ENCODE measurements at regions not wholly inside any gene's neighbourhood (a gene's known extent, or its start where the extent isn't known, plus 50 kb on each side); places are given as distances from the start of the nearest gene placed in this dataset.

DNA sequence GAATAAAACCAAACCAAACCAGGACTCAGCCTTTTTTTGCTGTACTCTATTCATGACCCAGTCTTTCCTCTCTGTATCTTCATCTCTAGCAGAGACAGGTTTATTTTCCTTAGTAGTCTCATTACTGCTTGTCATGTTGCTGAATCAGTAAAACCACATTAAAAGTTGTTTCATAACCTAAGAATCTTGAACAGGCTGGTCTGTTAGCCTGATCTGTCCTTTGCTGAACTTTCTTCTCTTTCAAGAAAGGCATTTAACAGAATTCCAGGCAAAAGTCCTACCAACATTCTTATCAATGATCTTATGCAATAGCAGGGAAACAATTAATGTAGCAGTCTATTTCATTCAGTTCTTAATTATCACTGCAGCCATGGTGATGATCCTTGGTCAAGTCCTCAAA is 197.7 kb downstream of the CASP12 start:
- TF ChIP-seq, protein P1, sequence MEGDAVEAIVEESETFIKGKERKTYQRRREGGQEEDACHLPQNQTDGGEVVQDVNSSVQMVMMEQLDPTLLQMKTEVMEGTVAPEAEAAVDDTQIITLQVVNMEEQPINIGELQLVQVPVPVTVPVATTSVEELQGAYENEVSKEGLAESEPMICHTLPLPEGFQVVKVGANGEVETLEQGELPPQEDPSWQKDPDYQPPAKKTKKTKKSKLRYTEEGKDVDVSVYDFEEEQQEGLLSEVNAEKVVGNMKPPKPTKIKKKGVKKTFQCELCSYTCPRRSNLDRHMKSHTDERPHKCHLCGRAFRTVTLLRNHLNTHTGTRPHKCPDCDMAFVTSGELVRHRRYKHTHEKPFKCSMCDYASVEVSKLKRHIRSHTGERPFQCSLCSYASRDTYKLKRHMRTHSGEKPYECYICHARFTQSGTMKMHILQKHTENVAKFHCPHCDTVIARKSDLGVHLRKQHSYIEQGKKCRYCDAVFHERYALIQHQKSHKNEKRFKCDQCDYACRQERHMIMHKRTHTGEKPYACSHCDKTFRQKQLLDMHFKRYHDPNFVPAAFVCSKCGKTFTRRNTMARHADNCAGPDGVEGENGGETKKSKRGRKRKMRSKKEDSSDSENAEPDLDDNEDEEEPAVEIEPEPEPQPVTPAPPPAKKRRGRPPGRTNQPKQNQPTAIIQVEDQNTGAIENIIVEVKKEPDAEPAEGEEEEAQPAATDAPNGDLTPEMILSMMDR (IDR thresholded peaks at IDR 0.05), result no peak
- TF ChIP-seq POLR2A (IDR thresholded peaks at IDR 0.05), result no peak
